Esophagus muscularis mucosa (tissue), 4 donors: ENCODE measurements at regions not wholly inside any gene's neighbourhood (a gene's known extent, or its start where the extent isn't known, plus 50 kb on each side); places are given as distances from the start of the nearest gene placed in this dataset.

Experiments used
- EP300 ChIP-seq: sonication (generic); formaldehyde crosslinking; IDR thresholded peaks from one replicate; pipeline ENCODE4 v1.6.1; 2017; ENCODE audit warnings: antibody characterized with exemption
- POLR2AphosphoS5 ChIP-seq, 2 donors: sonication (generic); formaldehyde crosslinking; IDR thresholded peaks; one replicate each; pipeline ENCODE4 v1.6.1; 2017; ENCODE audit warnings: antibody characterized with exemption in 2 of 2
- TF ChIP-seq, protein P1 (sequence below), 3 experiments: fragments of 200-600 bp in 2 of 3; fragments of 450-650 bp in 1 of 3; sonication (generic) in 2 of 3; IDR thresholded peaks; one replicate each; pipeline ENCODE4 v1.5.1; 2017 to 2019; ENCODE audit warnings: antibody characterized with exemption in 3 of 3, mild to moderate bottlenecking in 2 of 3, moderate library complexity in 1 of 3

DNA sequence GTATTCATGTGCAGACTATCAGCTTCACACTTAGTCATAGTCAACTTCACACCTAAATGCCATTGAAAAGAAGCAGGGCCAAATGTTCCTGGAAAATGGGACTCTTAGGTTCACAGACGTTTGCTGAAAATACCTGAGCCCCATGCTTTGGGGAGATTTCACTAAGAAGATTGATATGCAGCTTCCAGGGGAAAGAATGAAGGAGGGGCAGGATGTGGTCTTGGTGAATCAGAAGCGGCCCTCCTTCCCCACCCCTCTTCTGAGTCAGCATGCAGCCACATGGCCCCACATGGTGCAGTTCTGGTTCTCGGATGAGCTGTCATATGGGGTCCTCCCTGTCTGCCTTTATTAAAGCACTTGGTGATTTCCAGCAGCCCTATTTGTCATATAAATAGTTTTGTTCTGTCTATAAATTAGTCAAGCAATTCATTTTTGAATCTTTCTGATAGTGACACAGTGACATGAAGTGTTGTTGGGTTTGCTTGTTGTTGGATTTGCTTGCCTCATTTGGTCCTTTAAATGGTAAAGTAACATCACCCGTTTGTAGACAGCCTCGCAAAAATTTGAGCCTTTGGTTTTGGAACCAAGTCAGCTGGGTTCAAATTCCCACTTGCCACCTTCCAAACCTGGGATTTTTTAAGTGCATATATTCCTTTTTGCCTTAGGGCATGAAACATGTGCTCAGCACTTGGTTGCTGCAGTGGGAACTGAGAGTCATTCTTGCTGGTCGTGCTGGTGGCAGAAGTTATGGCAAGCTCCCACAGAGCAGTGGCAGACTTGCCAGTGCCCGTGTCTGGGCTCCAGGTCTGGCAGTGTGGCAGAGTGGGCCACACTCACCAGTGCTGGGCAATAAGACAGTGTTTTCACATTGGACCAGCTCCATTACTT is 68.1 kb upstream of the CDK6 start:
- TF ChIP-seq, protein P1, sequence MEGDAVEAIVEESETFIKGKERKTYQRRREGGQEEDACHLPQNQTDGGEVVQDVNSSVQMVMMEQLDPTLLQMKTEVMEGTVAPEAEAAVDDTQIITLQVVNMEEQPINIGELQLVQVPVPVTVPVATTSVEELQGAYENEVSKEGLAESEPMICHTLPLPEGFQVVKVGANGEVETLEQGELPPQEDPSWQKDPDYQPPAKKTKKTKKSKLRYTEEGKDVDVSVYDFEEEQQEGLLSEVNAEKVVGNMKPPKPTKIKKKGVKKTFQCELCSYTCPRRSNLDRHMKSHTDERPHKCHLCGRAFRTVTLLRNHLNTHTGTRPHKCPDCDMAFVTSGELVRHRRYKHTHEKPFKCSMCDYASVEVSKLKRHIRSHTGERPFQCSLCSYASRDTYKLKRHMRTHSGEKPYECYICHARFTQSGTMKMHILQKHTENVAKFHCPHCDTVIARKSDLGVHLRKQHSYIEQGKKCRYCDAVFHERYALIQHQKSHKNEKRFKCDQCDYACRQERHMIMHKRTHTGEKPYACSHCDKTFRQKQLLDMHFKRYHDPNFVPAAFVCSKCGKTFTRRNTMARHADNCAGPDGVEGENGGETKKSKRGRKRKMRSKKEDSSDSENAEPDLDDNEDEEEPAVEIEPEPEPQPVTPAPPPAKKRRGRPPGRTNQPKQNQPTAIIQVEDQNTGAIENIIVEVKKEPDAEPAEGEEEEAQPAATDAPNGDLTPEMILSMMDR (IDR thresholded peaks at IDR 0.05) = no peak
- TF ChIP-seq EP300 (no peak), POLR2AphosphoS5 (IDR thresholded peaks at IDR 0.05) (no peak)
